ENCODE measurements at regions not wholly inside any gene's neighbourhood (a gene's known extent, or its start where the extent isn't known, plus 50 kb on each side); places are given as distances from the start of the nearest gene placed in this dataset.

- no peak overlapping the region for H3K4me3 ChIP-seq
- no peak overlapping the region for H2AFZ ChIP-seq
- no peak overlapping the region for H3K27ac ChIP-seq
- no peaks in the 10 kb centered on the region for H3K9me2 ChIP-seq (replicated peaks; ENCODE audit: insufficient read depth)
- WGBS (ENCODE audit: low lambda C conversion rate, missing lambda C conversion rate): 88% methylated on average over 3 of the region's 3 CpGs
- no peak for DNase-seq (ENCODE audit: low spot score)
- no peaks in the 10 kb centered on the region for H3K36me3 ChIP-seq (replicated peaks; ENCODE audit: insufficient read depth, low read depth)
- peaks cover 8% of the 10 kb centered on the region for H3K9me3 ChIP-seq (ENCODE audit: low read depth)
- no peaks in the 10 kb centered on the region for H3K4me1 ChIP-seq (ENCODE audit: insufficient read depth)
- no peaks in the 10 kb centered on the region for H3K27me3 ChIP-seq
- TF ChIP-seq EZH2phosphoT487 (IDR thresholded peaks at IDR 0.05; ENCODE audit: low read depth, severe bottlenecking, unreplicated experiment): no peak
- TF ChIP-seq, protein P1, sequence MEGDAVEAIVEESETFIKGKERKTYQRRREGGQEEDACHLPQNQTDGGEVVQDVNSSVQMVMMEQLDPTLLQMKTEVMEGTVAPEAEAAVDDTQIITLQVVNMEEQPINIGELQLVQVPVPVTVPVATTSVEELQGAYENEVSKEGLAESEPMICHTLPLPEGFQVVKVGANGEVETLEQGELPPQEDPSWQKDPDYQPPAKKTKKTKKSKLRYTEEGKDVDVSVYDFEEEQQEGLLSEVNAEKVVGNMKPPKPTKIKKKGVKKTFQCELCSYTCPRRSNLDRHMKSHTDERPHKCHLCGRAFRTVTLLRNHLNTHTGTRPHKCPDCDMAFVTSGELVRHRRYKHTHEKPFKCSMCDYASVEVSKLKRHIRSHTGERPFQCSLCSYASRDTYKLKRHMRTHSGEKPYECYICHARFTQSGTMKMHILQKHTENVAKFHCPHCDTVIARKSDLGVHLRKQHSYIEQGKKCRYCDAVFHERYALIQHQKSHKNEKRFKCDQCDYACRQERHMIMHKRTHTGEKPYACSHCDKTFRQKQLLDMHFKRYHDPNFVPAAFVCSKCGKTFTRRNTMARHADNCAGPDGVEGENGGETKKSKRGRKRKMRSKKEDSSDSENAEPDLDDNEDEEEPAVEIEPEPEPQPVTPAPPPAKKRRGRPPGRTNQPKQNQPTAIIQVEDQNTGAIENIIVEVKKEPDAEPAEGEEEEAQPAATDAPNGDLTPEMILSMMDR (IDR thresholded peaks at IDR 0.05; ENCODE audit: poor library complexity): no peak
- no peak for TF ChIP-seq EZH2 (IDR thresholded peaks at IDR 0.05; ENCODE audit: borderline replicate concordance)
- no peaks in the 10 kb centered on the region for H3K79me2 ChIP-seq
- H4K20me1 ChIP-seq (ENCODE audit: insufficient read depth, poor library complexity, severe bottlenecking): no peaks in the 10 kb centered on the region
- H3K4me2 ChIP-seq: no peak overlapping the region
Observed at GRCh38 chr12:43087195-43088091, 464.6 kb downstream of the ADAMTS20 start.

GRCh38 chr12:43079476-43079875, 472.5 kb downstream of the ADAMTS20 start:
- no peak for TF ChIP-seq EZH2 (IDR thresholded peaks at IDR 0.05; ENCODE audit: borderline replicate concordance)
- TF ChIP-seq, protein P1 (IDR thresholded peaks at IDR 0.05; ENCODE audit: poor library complexity): no peak
- H3K4me2 ChIP-seq: no peak overlapping the region
- no peaks in the 10 kb centered on the region for H3K9me2 ChIP-seq (replicated peaks; ENCODE audit: insufficient read depth)
- H3K9me3 ChIP-seq (ENCODE audit: low read depth): no peaks in the 10 kb centered on the region
- H2AFZ ChIP-seq: no peak overlapping the region
- DNase-seq (ENCODE audit: low spot score): no peak
- H3K79me2 ChIP-seq: no peaks in the 10 kb centered on the region
- H3K27ac ChIP-seq: no peak overlapping the region
- no peaks in the 10 kb centered on the region for H3K36me3 ChIP-seq (replicated peaks; ENCODE audit: insufficient read depth, low read depth)
- no peak overlapping the region for H3K4me3 ChIP-seq
- no peaks in the 10 kb centered on the region for H3K4me1 ChIP-seq (ENCODE audit: insufficient read depth)
- H4K20me1 ChIP-seq (ENCODE audit: insufficient read depth, poor library complexity, severe bottlenecking): no peaks in the 10 kb centered on the region
- no peaks in the 10 kb centered on the region for H3K27me3 ChIP-seq

DNA sequence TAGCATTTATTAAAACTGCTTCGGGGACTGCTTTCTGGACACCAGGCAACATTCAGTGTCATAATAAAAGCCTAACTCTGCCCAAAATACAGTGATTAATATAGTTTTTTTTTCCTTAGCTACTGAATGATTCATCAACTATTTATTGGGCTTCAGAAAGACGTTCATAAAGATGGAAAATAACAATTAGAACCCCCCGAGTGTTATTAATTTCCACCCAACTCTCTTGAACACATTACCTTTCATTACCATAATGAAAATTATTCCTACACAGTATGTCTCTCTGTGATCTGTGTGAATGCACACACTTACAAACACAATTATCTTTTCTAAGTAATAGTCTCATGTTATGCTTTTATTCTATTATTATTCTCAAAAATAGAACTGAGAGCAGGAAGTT, 473.0 kb downstream of the ADAMTS20 start:
- no peaks in the 10 kb centered on the region for H3K9me3 ChIP-seq (ENCODE audit: low read depth)
- no peaks in the 10 kb centered on the region for H3K79me2 ChIP-seq
- no peak overlapping the region for H3K27ac ChIP-seq
- H4K20me1 ChIP-seq (ENCODE audit: insufficient read depth, poor library complexity, severe bottlenecking): no peaks in the 10 kb centered on the region
- TF ChIP-seq EZH2 (IDR thresholded peaks at IDR 0.05; ENCODE audit: borderline replicate concordance) (no peak), EZH2phosphoT487 (IDR thresholded peaks at IDR 0.05; ENCODE audit: low read depth, severe bottlenecking, unreplicated experiment) (no peak)
- TF ChIP-seq, protein P1 (IDR thresholded peaks at IDR 0.05; ENCODE audit: poor library complexity): no peak
- H3K4me1 ChIP-seq (ENCODE audit: insufficient read depth): no peaks in the 10 kb centered on the region
- H3K36me3 ChIP-seq (replicated peaks; ENCODE audit: insufficient read depth, low read depth): no peaks in the 10 kb centered on the region
- H3K4me2 ChIP-seq: no peak overlapping the region
- H3K27me3 ChIP-seq: no peaks in the 10 kb centered on the region
- H3K9me2 ChIP-seq (replicated peaks; ENCODE audit: insufficient read depth): no peaks in the 10 kb centered on the region
- WGBS (ENCODE audit: low lambda C conversion rate, missing lambda C conversion rate): 82% methylated on average over 3 of the region's 3 CpGs
- no peak overlapping the region for H3K4me3 ChIP-seq
- no peak for DNase-seq (ENCODE audit: low spot score)
- no peak overlapping the region for H2AFZ ChIP-seq
